Left ventricle myocardium superior (tissue), 1 donor: ENCODE measurements at regions not wholly inside any gene's neighbourhood (a gene's known extent, or its start where the extent isn't known, plus 50 kb on each side); places are given as distances from the start of the nearest gene placed in this dataset.
"Not testable (repeated sequence)": the region's sequence is repeated elsewhere in the genome, so short reads cannot be mapped to it uniquely, and the experiment has no call there.

Source experiments
- ATAC-seq: fragments of 200-7000 bp; cut with Tn5 transposase; one replicate; pipeline ENCODE4 v1.9.1; 2020; ENCODE audit warnings: mild to moderate bottlenecking, moderate library complexity
- DNase-seq: peaks from one replicate; pipeline ENCODE4 v3.0.0-alpha.2; 2020
- intact Hi-C: fragments of 100-400 bp; cut with micrococcal nuclease; formaldehyde crosslinking; loops from one replicate; pipeline ENCODE4 v1.11.0; 2022
- donor health status: DM: no; HTN: yes; CAD: no; lungs with severe emphysema.

- intact Hi-C loops, result no loop called here
- ATAC-seq, result peak; percentile 91
- DNase-seq, result peak; percentile 29
These were observed 233.3 kb upstream of the DAAM1 start for GRCh38 chr14:58954901-58955861.

GRCh38 chr14:58961045-58961731, 227.3 kb upstream of the DAAM1 start:
- ATAC-seq, result peak; percentile 83
- DNase-seq, result peak; percentile 34
- intact Hi-C loops, result no loop called here

- intact Hi-C loops, result no loop called here
- ATAC-seq (no peak), DNase-seq (no peak)
These were observed 224.4 kb upstream of the DAAM1 start for GRCh38 chr14:58963873-58964597.

- DNase-seq, result no peak
- intact Hi-C loops, result no loop called here
- no peak for ATAC-seq
These were observed 223.9 kb upstream of the DAAM1 start for GRCh38 chr14:58964598-58964928.

- ATAC-seq (no peak), DNase-seq (no peak)
- intact Hi-C loops, result no loop called here
These were observed 222.9 kb upstream of the DAAM1 start for GRCh38 chr14:58965601-58966000.

- ATAC-seq, result no peak
- DNase-seq, result no peak
- intact Hi-C loops, result no loop called here
These were observed 221.5 kb upstream of the DAAM1 start for GRCh38 chr14:58966997-58967396.

GRCh38 chr14:58969951-58970751, 218.3 kb upstream of the DAAM1 start:
- ATAC-seq (no peak), DNase-seq (peak; percentile 32)
- intact Hi-C loops, result no loop called here

GRCh38 chr14:58972233-58973017, 216.0 kb upstream of the DAAM1 start:
- ATAC-seq (no peak), DNase-seq (no peak)
- intact Hi-C loops, result no loop called here

GRCh38 chr14:58977366-58977765, 211.1 kb upstream of the DAAM1 start:
- no peak for ATAC-seq
- DNase-seq, result no peak
- intact Hi-C loops, result no loop called here

- intact Hi-C loops, result no loop called here
- DNase-seq (peak; percentile 65), ATAC-seq (peak; percentile 95)
These were observed 210.1 kb upstream of the DAAM1 start for GRCh38 chr14:58978343-58978742.

- ATAC-seq (peak; percentile 54), DNase-seq (peak; percentile 32)
- intact Hi-C loops, result no loop called here
These were observed 209.1 kb upstream of the DAAM1 start for GRCh38 chr14:58979325-58979724.

GRCh38 chr14:58981840-58982239, 206.6 kb upstream of the DAAM1 start:
- ATAC-seq (no peak), DNase-seq (no peak)
- intact Hi-C loops, result no loop called here

- intact Hi-C loops, result no loop called here
- ATAC-seq, result no peak
These were observed 202.7 kb upstream of the DAAM1 start for GRCh38 chr14:58985786-58986185.

GRCh38 chr14:58987591-58987990, 200.9 kb upstream of the DAAM1 start:
- intact Hi-C loops, result no loop called here
- no peak for DNase-seq
- no peak for ATAC-seq

More at GRCh38 chr14:58985786-58986185, 202.7 kb upstream of the DAAM1 start:
- no peak for DNase-seq

GRCh38 chr14:58992935-58993334, 195.5 kb upstream of the DAAM1 start:
- DNase-seq, result no peak
- ATAC-seq, result no peak
- intact Hi-C loops, result no loop called here

- intact Hi-C loops, result no loop called here
- no peak for ATAC-seq
- no peak for DNase-seq
These were observed 194.3 kb upstream of the DAAM1 start for GRCh38 chr14:58994130-58994529.

- ATAC-seq, result no peak
- intact Hi-C loops, result no loop called here
These were observed 184.5 kb upstream of the DAAM1 start for GRCh38 chr14:59004012-59004411.

GRCh38 chr14:59006179-59006578, 182.3 kb upstream of the DAAM1 start:
- DNase-seq, intact Hi-C loops, ATAC-seq: not testable (repeated sequence)

More at GRCh38 chr14:59004012-59004411, 184.5 kb upstream of the DAAM1 start:
- DNase-seq, result no peak
